ENCODE measurements at regions not wholly inside any gene's neighbourhood (a gene's known extent, or its start where the extent isn't known, plus 50 kb on each side); places are given as distances from the start of the nearest gene placed in this dataset.

DNA sequence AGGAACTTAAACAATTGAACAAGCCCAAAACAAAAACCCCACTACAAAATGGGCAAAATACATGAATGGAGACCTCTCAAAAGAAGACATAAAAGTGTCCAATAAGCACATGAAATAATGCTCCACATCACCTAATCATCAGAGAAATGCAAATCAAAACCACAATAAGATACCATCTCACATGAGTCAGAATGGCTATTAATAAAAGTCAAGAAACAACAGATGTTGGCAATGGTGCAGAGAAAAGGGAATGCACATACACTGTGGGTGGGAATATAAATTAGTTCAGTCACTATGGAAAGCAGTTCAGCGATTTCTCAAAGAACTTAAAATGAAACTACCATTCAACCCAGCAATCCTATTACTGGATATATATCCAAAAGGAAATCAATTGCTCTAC lies 337.4 kb upstream of the GRIA1 start:
- TF ChIP-seq ATF3 (IDR thresholded peaks at IDR 0.05; ENCODE audit: insufficient read depth, low read depth, low read length) (no peak), USF2 (IDR thresholded peaks at IDR 0.05; ENCODE audit: low read length) (no peak), POLR2A (IDR thresholded peaks at IDR 0.05; ENCODE audit: control extremely low read depth in 1 of 2, low read depth in 2 of 2, low read length in 2 of 2) (no peak), CTCF (IDR thresholded peaks at IDR 0.05; ENCODE audit: control extremely low read depth in 1 of 3, insufficient read depth in 1 of 3, low read depth in 1 of 3, low read length in 3 of 3) (no peak), PHF8 (conservative IDR thresholded peaks at IDR 0.05; ENCODE audit: low read depth, low read length) (no peak), KDM5A (IDR thresholded peaks at IDR 0.05; ENCODE audit: low read length) (no peak)
- TF ChIP-seq, protein P1, sequence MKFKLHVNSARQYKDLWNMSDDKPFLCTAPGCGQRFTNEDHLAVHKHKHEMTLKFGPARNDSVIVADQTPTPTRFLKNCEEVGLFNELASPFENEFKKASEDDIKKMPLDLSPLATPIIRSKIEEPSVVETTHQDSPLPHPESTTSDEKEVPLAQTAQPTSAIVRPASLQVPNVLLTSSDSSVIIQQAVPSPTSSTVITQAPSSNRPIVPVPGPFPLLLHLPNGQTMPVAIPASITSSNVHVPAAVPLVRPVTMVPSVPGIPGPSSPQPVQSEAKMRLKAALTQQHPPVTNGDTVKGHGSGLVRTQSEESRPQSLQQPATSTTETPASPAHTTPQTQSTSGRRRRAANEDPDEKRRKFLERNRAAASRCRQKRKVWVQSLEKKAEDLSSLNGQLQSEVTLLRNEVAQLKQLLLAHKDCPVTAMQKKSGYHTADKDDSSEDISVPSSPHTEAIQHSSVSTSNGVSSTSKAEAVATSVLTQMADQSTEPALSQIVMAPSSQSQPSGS (IDR thresholded peaks at IDR 0.05; ENCODE audit: low read length), result no peak
